Mucosa of rectum (tissue), 2 donors: ENCODE measurements at regions not wholly inside any gene's neighbourhood (a gene's known extent, or its start where the extent isn't known, plus 50 kb on each side); places are given as distances from the start of the nearest gene placed in this dataset.

ENCODE experiments used
- H3K27ac ChIP-seq, 2 donors: one replicate each; pipeline ENCODE4 v1.7.0; 2013; ENCODE audit warnings: inconsistent platforms in 2 of 2, low read depth in 2 of 2, low read length in 2 of 2
- H3K27me3 ChIP-seq, 2 donors: one replicate each; pipeline ENCODE4 v1.7.0; 2013; ENCODE audit warnings: low read length in 2 of 2; ENCODE audit not compliant: control insufficient read depth in 2 of 2, insufficient read depth in 2 of 2
- H3K36me3 ChIP-seq, 2 donors: one replicate each; pipeline ENCODE4 v1.7.0; 2013; ENCODE audit warnings: low read length in 2 of 2; ENCODE audit not compliant: control insufficient read depth in 2 of 2, insufficient read depth in 2 of 2
- H3K4me1 ChIP-seq, 2 donors: one replicate each; pipeline ENCODE4 v1.7.0; 2013; ENCODE audit warnings: low read length in 2 of 2, mild to moderate bottlenecking in 1 of 2; ENCODE audit not compliant: control insufficient read depth in 2 of 2, insufficient read depth in 2 of 2
- H3K4me3 ChIP-seq, 2 donors: one replicate each; pipeline ENCODE4 v1.7.0; 2013; ENCODE audit warnings: low read length in 2 of 2
- H3K9ac ChIP-seq, 2 donors: one replicate each; pipeline ENCODE4 v1.7.0; 2013; ENCODE audit warnings: low read length in 2 of 2, low read depth in 1 of 2, mild to moderate bottlenecking in 1 of 2
- H3K9me3 ChIP-seq, 2 donors: one replicate each; pipeline ENCODE4 v1.7.0; 2013; ENCODE audit warnings: low read length in 2 of 2; ENCODE audit not compliant: control insufficient read depth in 2 of 2
- donor health status: healthy.
- donor health status: Normal muscosa, but diverticular disease.

- no peaks in the 10 kb centered on the region for H3K36me3 ChIP-seq
- no peaks in the 10 kb centered on the region for H3K9me3 ChIP-seq
- no peak overlapping the region for H3K9ac ChIP-seq
- no peak overlapping the region for H3K27ac ChIP-seq
- no peaks in the 10 kb centered on the region for H3K4me1 ChIP-seq
- no peak overlapping the region for H3K4me3 ChIP-seq
- H3K27me3 ChIP-seq = no peaks in the 10 kb centered on the region
Observed at GRCh38 chr1:58003059-58003458, 543.5 kb downstream of the OMA1 start.

- no peaks in the 10 kb centered on the region for H3K9me3 ChIP-seq
- H3K4me3 ChIP-seq = no peak overlapping the region
Observed at GRCh38 chr1:58000821-58001220, 545.7 kb downstream of the OMA1 start.

GRCh38 chr1:58000116-58000515 lies 546.4 kb downstream of the OMA1 start:
- Histone ChIP-seq H3K4me3 (no peak overlapping the region), H3K4me1 (no peaks in the 10 kb centered on the region), H3K36me3 (no peaks in the 10 kb centered on the region), H3K9me3 (no peaks in the 10 kb centered on the region), H3K9ac (no peak overlapping the region), H3K27me3 (no peaks in the 10 kb centered on the region), H3K27ac (no peak overlapping the region)

More at GRCh38 chr1:58000821-58001220, 545.7 kb downstream of the OMA1 start:
- Histone ChIP-seq H3K36me3 (no peaks in the 10 kb centered on the region), H3K4me1 (no peaks in the 10 kb centered on the region), H3K27ac (no peak overlapping the region), H3K27me3 (no peaks in the 10 kb centered on the region), H3K9ac (no peak overlapping the region)

GRCh38 chr1:57996400-57996799 lies 550.1 kb downstream of the OMA1 start:
- H3K36me3 ChIP-seq = no peaks in the 10 kb centered on the region
- H3K9me3 ChIP-seq = no peaks in the 10 kb centered on the region
- H3K27ac ChIP-seq = no peak overlapping the region
- no peak overlapping the region for H3K9ac ChIP-seq
- H3K4me1 ChIP-seq = no peaks in the 10 kb centered on the region
- H3K27me3 ChIP-seq = no peaks in the 10 kb centered on the region
- no peak overlapping the region for H3K4me3 ChIP-seq

- Histone ChIP-seq H3K4me3 (no peak overlapping the region), H3K27me3 (no peaks in the 10 kb centered on the region), H3K9me3 (no peaks in the 10 kb centered on the region), H3K9ac (no peak overlapping the region), H3K36me3 (no peaks in the 10 kb centered on the region), H3K27ac (no peak overlapping the region), H3K4me1 (no peaks in the 10 kb centered on the region)
Observed at GRCh38 chr1:57991289-57991688, 555.2 kb downstream of the OMA1 start.

- no peak overlapping the region for H3K4me3 ChIP-seq
- H3K9ac ChIP-seq = no peak overlapping the region
- no peaks in the 10 kb centered on the region for H3K27me3 ChIP-seq
- no peaks in the 10 kb centered on the region for H3K4me1 ChIP-seq
- H3K36me3 ChIP-seq = no peaks in the 10 kb centered on the region
- no peaks in the 10 kb centered on the region for H3K9me3 ChIP-seq
- H3K27ac ChIP-seq = no peak overlapping the region
Observed at GRCh38 chr1:57989877-57990276, 556.6 kb downstream of the OMA1 start.

- H3K4me1 ChIP-seq = no peaks in the 10 kb centered on the region
- no peak overlapping the region for H3K9ac ChIP-seq
- H3K9me3 ChIP-seq = no peaks in the 10 kb centered on the region
- no peak overlapping the region for H3K4me3 ChIP-seq
- no peaks in the 10 kb centered on the region for H3K27me3 ChIP-seq
- no peaks in the 10 kb centered on the region for H3K36me3 ChIP-seq
- no peak overlapping the region for H3K27ac ChIP-seq
Observed at GRCh38 chr1:57987523-57987922, 559.0 kb downstream of the OMA1 start.

- Histone ChIP-seq H3K4me3 (no peak overlapping the region), H3K27ac (no peak overlapping the region), H3K36me3 (no peaks in the 10 kb centered on the region), H3K9ac (no peak overlapping the region), H3K27me3 (no peaks in the 10 kb centered on the region), H3K4me1 (no peaks in the 10 kb centered on the region), H3K9me3 (no peaks in the 10 kb centered on the region)
Observed at GRCh38 chr1:57986432-57986831, 560.1 kb downstream of the OMA1 start.

- H3K4me1 ChIP-seq = no peaks in the 10 kb centered on the region
- H3K36me3 ChIP-seq = no peaks in the 10 kb centered on the region
- no peaks in the 10 kb centered on the region for H3K27me3 ChIP-seq
- no peak overlapping the region for H3K9ac ChIP-seq
- H3K9me3 ChIP-seq = no peaks in the 10 kb centered on the region
- H3K4me3 ChIP-seq = no peak overlapping the region
- no peak overlapping the region for H3K27ac ChIP-seq
Observed at GRCh38 chr1:57984277-57984676, 560.4 kb upstream of the DAB1 start.

- no peaks in the 10 kb centered on the region for H3K27me3 ChIP-seq
- no peaks in the 10 kb centered on the region for H3K36me3 ChIP-seq
- H3K4me3 ChIP-seq = no peak overlapping the region
- H3K4me1 ChIP-seq = no peaks in the 10 kb centered on the region
- H3K27ac ChIP-seq = no peak overlapping the region
- no peaks in the 10 kb centered on the region for H3K9me3 ChIP-seq
- H3K9ac ChIP-seq = no peak overlapping the region
Observed at GRCh38 chr1:57983441-57983840, 559.6 kb upstream of the DAB1 start.

- no peaks in the 10 kb centered on the region for H3K27me3 ChIP-seq
- H3K9ac ChIP-seq = no peak overlapping the region
- H3K36me3 ChIP-seq = no peaks in the 10 kb centered on the region
- H3K4me1 ChIP-seq = no peaks in the 10 kb centered on the region
- no peak overlapping the region for H3K4me3 ChIP-seq
- H3K27ac ChIP-seq = no peak overlapping the region
- H3K9me3 ChIP-seq = no peaks in the 10 kb centered on the region
Observed at GRCh38 chr1:57982852-57983251, 559.0 kb upstream of the DAB1 start.
